K562 (cell line): ENCODE measurements at regions not wholly inside any gene's neighbourhood (a gene's known extent, or its start where the extent isn't known, plus 50 kb on each side); places are given as distances from the start of the nearest gene placed in this dataset.

Experiments
- ATAC-seq: fragments of 200-7000 bp; cut with Tn5 transposase; 3 replicates; pipeline ENCODE4 v1.9.1; 2020; ENCODE audit warnings: moderate library complexity
- BruUV-seq: library from RNA; stranded (reverse); fragments of 400-500 nt; replicated peaks from 2 replicates; lab custom pipeline; 2021; lab: Mats Ljungman, UMichigan
- CTCF ChIA-PET: fragments of 300-600 bp; formaldehyde crosslinking; extraction: SDS; loops from one replicate; lab custom pipeline; 2021; ENCODE audit warnings: low intra/inter-chr PET ratio; lab: Yijun Ruan, JAX
- POLR2A ChIA-PET: fragments of 300-600, 350-650 bp; sonication (Branson Sonifier 250); formaldehyde crosslinking; extraction: SDS; loops from one replicate; lab custom pipeline; 2021; ENCODE audit warnings: antibody characterized with exemption, inconsistent platforms; lab: Yijun Ruan, JAX
- DNase-seq, 4 experiments: peaks; one replicate each; pipeline versions ENCODE4 v3.0.0 to v3.0.0-alpha.2; 2011 to 2018; ENCODE audit warnings: low spot score in 3 of 4, mixed read lengths in 3 of 4; ENCODE audit errors: extremely low read depth in 1 of 4
- FAIRE-seq: peaks from 2 replicates; lab custom pipeline; 2011; peaks lifted over from hg19 to GRCh38; lab: Jason Lieb, UNC
- H2AFZ ChIP-seq: 2 replicates; pipeline ENCODE4 v1.6.0; 2011; ENCODE audit warnings: low read depth, low read length, control low read depth, inconsistent platforms
- H3K27ac ChIP-seq: fragments of 200-600 bp; 3 replicates; pipeline ENCODE4 v1.8.0; 2011; ENCODE audit warnings: low read depth, mild to moderate bottlenecking, control low read depth, inconsistent platforms, low read length, moderate library complexity, mixed read lengths; ENCODE audit errors: extremely low read depth
- H3K27me3 ChIP-seq, 2 experiments: fragments of 300-600 bp in 1 of 2; 2 replicates in 1 of 2; 3 replicates in 1 of 2; pipeline versions ENCODE4 v1.6.0 to v1.8.0; 2011; ENCODE audit warnings: inconsistent platforms in 2 of 2, low read length in 2 of 2, mild to moderate bottlenecking in 1 of 2, mixed read lengths in 1 of 2, moderate library complexity in 1 of 2; ENCODE audit not compliant: control insufficient read depth in 2 of 2, insufficient read depth in 2 of 2
- H3K36me3 ChIP-seq: fragments of 300-600 bp; 3 replicates; pipeline ENCODE4 v1.8.0; 2011; ENCODE audit warnings: mild to moderate bottlenecking, low read length, inconsistent platforms; ENCODE audit not compliant: control insufficient read depth, insufficient read depth
- H3K4me1 ChIP-seq, 2 experiments: fragments of 200-600 bp in 1 of 2; replicated peaks in 1 of 2; 2 replicates in 1 of 2; 3 replicates in 1 of 2; pipeline versions ENCODE4 v1.5.1 to v1.8.0; 2011; ENCODE audit warnings: inconsistent platforms in 2 of 2, low read length in 2 of 2, mild to moderate bottlenecking in 1 of 2, mixed read lengths in 1 of 2, moderate library complexity in 1 of 2; ENCODE audit not compliant: control insufficient read depth in 2 of 2, insufficient read depth in 2 of 2
- H3K4me2 ChIP-seq: 2 replicates; pipeline ENCODE4 v1.6.1; 2011; ENCODE audit warnings: low read length, control low read depth, inconsistent platforms, mixed read lengths; ENCODE audit not compliant: insufficient read depth
- H3K4me3 ChIP-seq: fragments of 200-600 bp; sonication (generic), shearing (Covaris generic); 2 replicates; pipeline ENCODE4 v1.5.1; 2016; ENCODE audit warnings: control low read depth, inconsistent platforms
- H3K79me2 ChIP-seq: fragments of 200-600 bp; 3 replicates; pipeline ENCODE4 v1.8.0; 2011; ENCODE audit warnings: low read length, inconsistent platforms; ENCODE audit not compliant: control insufficient read depth, insufficient read depth
- H3K9ac ChIP-seq, 2 experiments: 2 replicates each; pipeline versions ENCODE4 v1.6.0 to v1.6.1; 2011; ENCODE audit warnings: low read depth in 2 of 2, low read length in 2 of 2, control low read depth in 1 of 2, inconsistent platforms in 1 of 2, mild to moderate bottlenecking in 1 of 2, mixed read lengths in 1 of 2; ENCODE audit not compliant: insufficient read depth in 1 of 2
- H3K9me1 ChIP-seq: one replicate; pipeline ENCODE4 v1.6.0; 2011; ENCODE audit warnings: inconsistent platforms, mild to moderate bottlenecking, low read length, moderate library complexity; ENCODE audit not compliant: control insufficient read depth, insufficient read depth
- H3K9me3 ChIP-seq: replicated peaks from 2 replicates; pipeline ENCODE4 v1.5.1; 2011; ENCODE audit warnings: low read depth, low read length, inconsistent platforms; ENCODE audit not compliant: control insufficient read depth, insufficient read depth
- H4K20me1 ChIP-seq: replicated peaks from 2 replicates; pipeline ENCODE4 v1.6.1; 2011; ENCODE audit warnings: low read length, inconsistent platforms, mixed read lengths; ENCODE audit not compliant: control insufficient read depth, insufficient read depth
- MTA2 ChIP-seq: fragments of 450-650 bp; IDR thresholded peaks from 2 replicates; pipeline ENCODE4 v1.6.1; 2016; ENCODE audit warnings: low read depth
- NCOA6 ChIP-seq: fragments of 450-650 bp; IDR thresholded peaks from 2 replicates; pipeline ENCODE4 v1.6.1; 2017; ENCODE audit warnings: mild to moderate bottlenecking
- NFE2L1 ChIP-seq: fragments of 450-650 bp; IDR thresholded peaks from 2 replicates; pipeline ENCODE4 v1.6.1; 2016; ENCODE audit warnings: missing genetic modification characterization, low read depth, mild to moderate bottlenecking, missing compliant biosample characterization, moderate library complexity, borderline replicate concordance
- NFYB ChIP-seq: IDR thresholded peaks from 2 replicates; pipeline ENCODE4 v1.6.1; 2011; ENCODE audit warnings: mild to moderate bottlenecking, moderate library complexity; ENCODE audit not compliant: insufficient read length; ENCODE audit errors: extremely low read depth
- POLR2AphosphoS2 ChIP-seq: IDR thresholded peaks from 2 replicates; pipeline ENCODE4 v1.6.1; 2012; ENCODE audit warnings: low read length, improper control_type of control experiment
- SIX5 ChIP-seq, 2 experiments: IDR thresholded peaks; 2 replicates each; pipeline ENCODE4 v1.6.1; 2011; ENCODE audit warnings: low read length in 2 of 2, borderline replicate concordance in 1 of 2, low read depth in 1 of 2, mild to moderate bottlenecking in 1 of 2, moderate library complexity in 1 of 2; ENCODE audit not compliant: insufficient read depth in 1 of 2
- TFAM ChIP-seq: fragments of 250-450 bp; sonication (Bioruptor Pico); conservative IDR thresholded peaks from 2 replicates; pipeline ENCODE4 v1.5.0; 2021; ENCODE audit warnings: mild to moderate bottlenecking, moderate library complexity
- ZNF165 ChIP-seq: fragments of 250-450 bp; sonication (Bioruptor Pico); IDR thresholded peaks from 2 replicates; pipeline ENCODE4 v1.4.0; 2020; ENCODE audit warnings: borderline replicate concordance
- ZNF764 ChIP-seq: fragments of 250-450 bp; sonication (Bioruptor Pico); IDR thresholded peaks from 2 replicates; pipeline ENCODE4 v1.4.0; 2020; ENCODE audit warnings: low read depth, mild to moderate bottlenecking, moderate library complexity
- WGBS: fragments of 100-300 bp; shearing (Covaris generic); methylation state at CpG from one replicate; pipeline ENCODE4 v1.1.6; 2016; ENCODE audit warnings: low coverage, mixed read lengths; ENCODE audit not compliant: insufficient coverage; ENCODE audit errors: missing lambda C conversion rate; 5-methylcytosine and 5-hydroxymethylcytosine counted together
- in situ Hi-C: fragments of 300-500 bp; cut with MboI; formaldehyde crosslinking; loops from 4 replicates; pipeline ENCODE4 v1.15.0; 2018; ENCODE audit warnings: inconsistent platforms, mixed read lengths
- intact Hi-C: fragments of 100-400 bp; cut with micrococcal nuclease; formaldehyde crosslinking; loops from 2 replicates; pipeline ENCODE4 v1.14.2; 2022
- TF ChIP-seq, protein P1 (sequence below): sonication (generic); formaldehyde crosslinking; IDR thresholded peaks from 2 replicates; pipeline ENCODE4 v1.8.1; 2023; ENCODE audit warnings: mild to moderate bottlenecking, missing genetic modification reagents
- TF ChIP-seq, protein P2 (sequence below): fragments of 450-650 bp; IDR thresholded peaks from 2 replicates; pipeline ENCODE4 v1.6.1; 2017; ENCODE audit warnings: antibody characterized with exemption
- TF ChIP-seq, protein P3 (sequence below): sonication (generic); IDR thresholded peaks from 2 replicates; pipeline ENCODE4 v1.6.1; 2016
- TF ChIP-seq, protein P4 (sequence below): fragments of 150-350 bp; IDR thresholded peaks from 2 replicates; pipeline ENCODE4 v1.6.1; 2014; ENCODE audit warnings: low read depth, mild to moderate bottlenecking, low read length, borderline replicate concordance

DNA sequence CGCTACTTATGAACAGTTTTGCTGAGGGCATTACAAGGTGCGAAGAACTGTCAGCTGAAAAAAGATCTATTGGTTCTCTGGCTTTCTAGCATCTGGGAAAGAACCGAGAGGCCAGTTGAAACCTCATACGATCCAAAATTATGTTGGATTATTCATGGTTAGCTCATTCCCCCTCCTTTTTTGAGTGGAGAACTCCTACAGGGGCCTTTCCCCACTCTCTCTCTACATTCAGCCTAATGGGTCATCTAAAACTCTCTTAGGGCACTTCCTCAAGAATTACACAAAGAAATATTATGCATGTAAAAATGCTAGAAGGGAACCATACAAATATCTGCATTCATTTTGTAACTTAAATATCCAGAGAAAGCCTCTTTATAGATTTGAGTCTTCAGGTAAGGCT, 358.2 kb downstream of the ADGRL2 start (continued):
- TF ChIP-seq, protein P1, sequence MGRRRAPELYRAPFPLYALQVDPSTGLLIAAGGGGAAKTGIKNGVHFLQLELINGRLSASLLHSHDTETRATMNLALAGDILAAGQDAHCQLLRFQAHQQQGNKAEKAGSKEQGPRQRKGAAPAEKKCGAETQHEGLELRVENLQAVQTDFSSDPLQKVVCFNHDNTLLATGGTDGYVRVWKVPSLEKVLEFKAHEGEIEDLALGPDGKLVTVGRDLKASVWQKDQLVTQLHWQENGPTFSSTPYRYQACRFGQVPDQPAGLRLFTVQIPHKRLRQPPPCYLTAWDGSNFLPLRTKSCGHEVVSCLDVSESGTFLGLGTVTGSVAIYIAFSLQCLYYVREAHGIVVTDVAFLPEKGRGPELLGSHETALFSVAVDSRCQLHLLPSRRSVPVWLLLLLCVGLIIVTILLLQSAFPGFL (CRISPR knock-in tag), result no peak
- TF ChIP-seq TFAM (CRISPR knock-in tag), result no peak

GRCh38 chr1:82154219-82154970, 353.7 kb downstream of the ADGRL2 start:
- Histone ChIP-seq H2AFZ (no peak overlapping the region), H3K4me3 (no peak overlapping the region), H3K9me3 (no peaks in the 10 kb centered on the region), H3K79me2 (no peaks in the 10 kb centered on the region), H3K27me3 (no peaks in the 10 kb centered on the region), H3K4me2 (no peak overlapping the region), H3K9ac (no peak overlapping the region), H3K4me1 (no peaks in the 10 kb centered on the region), H3K27ac (no peak overlapping the region), H3K36me3 (no peaks in the 10 kb centered on the region), H4K20me1 (no peaks in the 10 kb centered on the region), H3K9me1 (no peaks in the 10 kb centered on the region)
- no TSS peak for BruUV-seq
- no peak for FAIRE-seq
- WGBS, result 0% methylated on average over 4 of the region's 4 CpGs
- CTCF ChIA-PET, result no interaction called here
- ATAC-seq, result no peak
- POLR2A ChIA-PET, result no interaction called here
- intact Hi-C loops, result no loop called here
- in situ Hi-C loops, result no loop called here
- DNase-seq, result no peak
- TF ChIP-seq MTA2 (no peak), NCOA6 (no peak), SIX5 (IDR thresholded peaks at IDR 0.05; ENCODE audit: borderline replicate concordance in 1 of 2, insufficient read depth in 1 of 2, low read depth in 1 of 2, low read length in 2 of 2) (no peak), NFYB (no peak), ZNF165 (no peak), NFE2L1 (tag) (no peak), POLR2AphosphoS2 (no peak), ZNF764 (CRISPR knock-in tag) (no peak)
- TF ChIP-seq, protein P2, sequence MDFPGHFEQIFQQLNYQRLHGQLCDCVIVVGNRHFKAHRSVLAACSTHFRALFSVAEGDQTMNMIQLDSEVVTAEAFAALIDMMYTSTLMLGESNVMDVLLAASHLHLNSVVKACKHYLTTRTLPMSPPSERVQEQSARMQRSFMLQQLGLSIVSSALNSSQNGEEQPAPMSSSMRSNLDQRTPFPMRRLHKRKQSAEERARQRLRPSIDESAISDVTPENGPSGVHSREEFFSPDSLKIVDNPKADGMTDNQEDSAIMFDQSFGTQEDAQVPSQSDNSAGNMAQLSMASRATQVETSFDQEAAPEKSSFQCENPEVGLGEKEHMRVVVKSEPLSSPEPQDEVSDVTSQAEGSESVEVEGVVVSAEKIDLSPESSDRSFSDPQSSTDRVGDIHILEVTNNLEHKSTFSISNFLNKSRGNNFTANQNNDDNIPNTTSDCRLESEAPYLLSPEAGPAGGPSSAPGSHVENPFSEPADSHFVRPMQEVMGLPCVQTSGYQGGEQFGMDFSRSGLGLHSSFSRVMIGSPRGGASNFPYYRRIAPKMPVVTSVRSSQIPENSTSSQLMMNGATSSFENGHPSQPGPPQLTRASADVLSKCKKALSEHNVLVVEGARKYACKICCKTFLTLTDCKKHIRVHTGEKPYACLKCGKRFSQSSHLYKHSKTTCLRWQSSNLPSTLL, result no peak
- TF ChIP-seq, protein P3, sequence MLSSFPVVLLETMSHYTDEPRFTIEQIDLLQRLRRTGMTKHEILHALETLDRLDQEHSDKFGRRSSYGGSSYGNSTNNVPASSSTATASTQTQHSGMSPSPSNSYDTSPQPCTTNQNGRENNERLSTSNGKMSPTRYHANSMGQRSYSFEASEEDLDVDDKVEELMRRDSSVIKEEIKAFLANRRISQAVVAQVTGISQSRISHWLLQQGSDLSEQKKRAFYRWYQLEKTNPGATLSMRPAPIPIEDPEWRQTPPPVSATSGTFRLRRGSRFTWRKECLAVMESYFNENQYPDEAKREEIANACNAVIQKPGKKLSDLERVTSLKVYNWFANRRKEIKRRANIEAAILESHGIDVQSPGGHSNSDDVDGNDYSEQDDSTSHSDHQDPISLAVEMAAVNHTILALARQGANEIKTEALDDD, result no peak
- TF ChIP-seq, protein P4, sequence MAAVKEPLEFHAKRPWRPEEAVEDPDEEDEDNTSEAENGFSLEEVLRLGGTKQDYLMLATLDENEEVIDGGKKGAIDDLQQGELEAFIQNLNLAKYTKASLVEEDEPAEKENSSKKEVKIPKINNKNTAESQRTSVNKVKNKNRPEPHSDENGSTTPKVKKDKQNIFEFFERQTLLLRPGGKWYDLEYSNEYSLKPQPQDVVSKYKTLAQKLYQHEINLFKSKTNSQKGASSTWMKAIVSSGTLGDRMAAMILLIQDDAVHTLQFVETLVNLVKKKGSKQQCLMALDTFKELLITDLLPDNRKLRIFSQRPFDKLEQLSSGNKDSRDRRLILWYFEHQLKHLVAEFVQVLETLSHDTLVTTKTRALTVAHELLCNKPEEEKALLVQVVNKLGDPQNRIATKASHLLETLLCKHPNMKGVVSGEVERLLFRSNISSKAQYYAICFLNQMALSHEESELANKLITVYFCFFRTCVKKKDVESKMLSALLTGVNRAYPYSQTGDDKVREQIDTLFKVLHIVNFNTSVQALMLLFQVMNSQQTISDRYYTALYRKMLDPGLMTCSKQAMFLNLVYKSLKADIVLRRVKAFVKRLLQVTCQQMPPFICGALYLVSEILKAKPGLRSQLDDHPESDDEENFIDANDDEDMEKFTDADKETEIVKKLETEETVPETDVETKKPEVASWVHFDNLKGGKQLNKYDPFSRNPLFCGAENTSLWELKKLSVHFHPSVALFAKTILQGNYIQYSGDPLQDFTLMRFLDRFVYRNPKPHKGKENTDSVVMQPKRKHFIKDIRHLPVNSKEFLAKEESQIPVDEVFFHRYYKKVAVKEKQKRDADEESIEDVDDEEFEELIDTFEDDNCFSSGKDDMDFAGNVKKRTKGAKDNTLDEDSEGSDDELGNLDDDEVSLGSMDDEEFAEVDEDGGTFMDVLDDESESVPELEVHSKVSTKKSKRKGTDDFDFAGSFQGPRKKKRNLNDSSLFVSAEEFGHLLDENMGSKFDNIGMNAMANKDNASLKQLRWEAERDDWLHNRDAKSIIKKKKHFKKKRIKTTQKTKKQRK, result no peak
